Esophagus muscularis mucosa (tissue), 4 donors: ENCODE measurements at regions not wholly inside any gene's neighbourhood (a gene's known extent, or its start where the extent isn't known, plus 50 kb on each side); places are given as distances from the start of the nearest gene placed in this dataset.
"Not testable (repeated sequence)": the region's sequence is repeated elsewhere in the genome, so short reads cannot be mapped to it uniquely, and the experiment has no call there.

ENCODE experiments used
- EP300 ChIP-seq: sonication (generic); formaldehyde crosslinking; IDR thresholded peaks from one replicate; pipeline ENCODE4 v1.6.1; 2017; ENCODE audit warnings: antibody characterized with exemption
- POLR2A ChIP-seq: fragments of 450-650 bp; IDR thresholded peaks from one replicate; pipeline ENCODE4 v1.6.1; 2017; ENCODE audit warnings: antibody characterized with exemption, moderate library complexity, mild to moderate bottlenecking, low read depth
- POLR2AphosphoS5 ChIP-seq, 2 donors: sonication (generic); formaldehyde crosslinking; IDR thresholded peaks; one replicate each; pipeline ENCODE4 v1.6.1; 2017; ENCODE audit warnings: antibody characterized with exemption in 2 of 2
- TF ChIP-seq, protein P1 (sequence below), 3 experiments: fragments of 200-600 bp in 2 of 3; fragments of 450-650 bp in 1 of 3; sonication (generic) in 2 of 3; IDR thresholded peaks; one replicate each; pipeline ENCODE4 v1.5.1; 2017 to 2019; ENCODE audit warnings: antibody characterized with exemption in 3 of 3, mild to moderate bottlenecking in 2 of 3, moderate library complexity in 1 of 3

- TF ChIP-seq, protein P1, sequence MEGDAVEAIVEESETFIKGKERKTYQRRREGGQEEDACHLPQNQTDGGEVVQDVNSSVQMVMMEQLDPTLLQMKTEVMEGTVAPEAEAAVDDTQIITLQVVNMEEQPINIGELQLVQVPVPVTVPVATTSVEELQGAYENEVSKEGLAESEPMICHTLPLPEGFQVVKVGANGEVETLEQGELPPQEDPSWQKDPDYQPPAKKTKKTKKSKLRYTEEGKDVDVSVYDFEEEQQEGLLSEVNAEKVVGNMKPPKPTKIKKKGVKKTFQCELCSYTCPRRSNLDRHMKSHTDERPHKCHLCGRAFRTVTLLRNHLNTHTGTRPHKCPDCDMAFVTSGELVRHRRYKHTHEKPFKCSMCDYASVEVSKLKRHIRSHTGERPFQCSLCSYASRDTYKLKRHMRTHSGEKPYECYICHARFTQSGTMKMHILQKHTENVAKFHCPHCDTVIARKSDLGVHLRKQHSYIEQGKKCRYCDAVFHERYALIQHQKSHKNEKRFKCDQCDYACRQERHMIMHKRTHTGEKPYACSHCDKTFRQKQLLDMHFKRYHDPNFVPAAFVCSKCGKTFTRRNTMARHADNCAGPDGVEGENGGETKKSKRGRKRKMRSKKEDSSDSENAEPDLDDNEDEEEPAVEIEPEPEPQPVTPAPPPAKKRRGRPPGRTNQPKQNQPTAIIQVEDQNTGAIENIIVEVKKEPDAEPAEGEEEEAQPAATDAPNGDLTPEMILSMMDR (IDR thresholded peaks at IDR 0.05), result not testable (repeated sequence)
- not testable (repeated sequence) for TF ChIP-seq POLR2A; EP300; POLR2AphosphoS5 (IDR thresholded peaks at IDR 0.05)
Observed at GRCh38 chr17:62242076-62242475, 138.3 kb upstream of the EFCAB3 start.
